H1 (cell line): ENCODE measurements at regions not wholly inside any gene's neighbourhood (a gene's known extent, or its start where the extent isn't known, plus 50 kb on each side); places are given as distances from the start of the nearest gene placed in this dataset.

Source experiments
- CHD7 ChIP-seq: fragments of 300-600 bp; sonication (generic); IDR thresholded peaks from 2 replicates; pipeline ENCODE4 v1.7.1; 2012; ENCODE audit warnings: low read length, moderate library complexity, mild to moderate bottlenecking, inconsistent platforms; ENCODE audit not compliant: insufficient replicate concordance
- MAFK ChIP-seq: IDR thresholded peaks from 2 replicates; pipeline ENCODE4 v1.6.1; 2012; ENCODE audit warnings: low read depth, mild to moderate bottlenecking, improper control_type of control experiment, low read length
- RXRA ChIP-seq: IDR thresholded peaks from 2 replicates; pipeline ENCODE4 v1.6.1; 2011; ENCODE audit warnings: low read depth, mild to moderate bottlenecking, low read length, moderate library complexity; ENCODE audit not compliant: insufficient read depth

GRCh38 chr9:64061013-64061627 lies 1223.9 kb downstream of the FOXD4L5 start (continued):
- TF ChIP-seq CHD7 (no peak), MAFK (no peak), RXRA (no peak)
